IMR-90 (cell line): ENCODE measurements at regions not wholly inside any gene's neighbourhood (a gene's known extent, or its start where the extent isn't known, plus 50 kb on each side); places are given as distances from the start of the nearest gene placed in this dataset.

ENCODE experiments used
- ATAC-seq: fragments of 200-7000 bp; cut with Tn5 transposase; 2 replicates; pipeline ENCODE4 v1.9.1; 2020; ENCODE audit warnings: low read depth, mild to moderate bottlenecking, moderate library complexity
- BruUV-seq: library from RNA; stranded (reverse); fragments of 400-500 nt; replicated peaks from 2 replicates; lab custom pipeline; 2021; lab: Mats Ljungman, UMichigan
- CTCF ChIA-PET: fragments of 300-600 bp; formaldehyde crosslinking; extraction: SDS; loops from one replicate; lab custom pipeline; 2021; ENCODE audit warnings: antibody characterized with exemption; lab: Yijun Ruan, JAX
- POLR2A ChIA-PET: fragments of 300-600 bp; sonication (Branson Sonifier 250); formaldehyde crosslinking; loops from one replicate; lab custom pipeline; 2022; ENCODE audit warnings: antibody characterized with exemption; ENCODE audit not compliant: unreplicated experiment; lab: Charles Lee
- DNase-seq: peaks from one replicate; pipeline ENCODE4 v3.0.0; 2013
- H2AFZ ChIP-seq: replicated peaks from 2 replicates; pipeline ENCODE3; 2013; ENCODE audit warnings: low read length, mild to moderate bottlenecking; ENCODE audit not compliant: poor library complexity
- H2AK5ac ChIP-seq: 2 replicates; pipeline ENCODE4 v1.6.1; 2013; ENCODE audit warnings: low read depth, low read length, inconsistent platforms
- H2AK9ac ChIP-seq: replicated peaks from 2 replicates; pipeline ENCODE3; 2013; ENCODE audit warnings: mild to moderate bottlenecking, low read depth, low read length, moderate library complexity; ENCODE audit not compliant: poor library complexity
- H2BK120ac ChIP-seq: 2 replicates; pipeline ENCODE4 v1.6.1; 2013; ENCODE audit warnings: low read depth, low read length, inconsistent platforms
- H2BK15ac ChIP-seq: 3 replicates; pipeline ENCODE4 v1.6.1; 2013; ENCODE audit warnings: low read depth, low read length, inconsistent platforms
- H2BK20ac ChIP-seq: 2 replicates; pipeline ENCODE4 v1.6.1; 2013; ENCODE audit warnings: low read depth, mild to moderate bottlenecking, inconsistent platforms, low read length, moderate library complexity
- H2BK5ac ChIP-seq: 2 replicates; pipeline ENCODE4 v1.6.1; 2013; ENCODE audit warnings: mild to moderate bottlenecking, low read depth, low read length, inconsistent platforms; ENCODE audit not compliant: poor library complexity, severe bottlenecking
- H3K14ac ChIP-seq: replicated peaks from 2 replicates; pipeline ENCODE4 v1.6.1; 2013; ENCODE audit warnings: low read depth, low read length, inconsistent platforms
- H3K18ac ChIP-seq: 2 replicates; pipeline ENCODE4 v1.6.1; 2013; ENCODE audit warnings: low read depth, low read length, control low read depth
- H3K23ac ChIP-seq: 2 replicates; pipeline ENCODE4 v1.6.1; 2013; ENCODE audit warnings: low read depth, low read length, inconsistent platforms
- H3K27ac ChIP-seq: 2 replicates; pipeline ENCODE4 v1.5.1; 2013; ENCODE audit warnings: mild to moderate bottlenecking, control low read depth, low read length; ENCODE audit not compliant: insufficient read depth
- H3K27me3 ChIP-seq: 2 replicates; pipeline ENCODE4 v1.6.1; 2013; ENCODE audit warnings: low read length; ENCODE audit not compliant: control insufficient read depth, insufficient read depth
- H3K36me3 ChIP-seq: 2 replicates; pipeline ENCODE4 v1.6.1; 2013; ENCODE audit warnings: low read length, mixed read lengths; ENCODE audit not compliant: control insufficient read depth, insufficient read depth
- H3K4ac ChIP-seq: 2 replicates; pipeline ENCODE4 v1.6.1; 2013; ENCODE audit warnings: low read depth, low read length, inconsistent platforms
- H3K4me1 ChIP-seq: 2 replicates; pipeline ENCODE4 v1.6.1; 2013; ENCODE audit warnings: low read length, mixed read lengths; ENCODE audit not compliant: control insufficient read depth, insufficient read depth
- H3K4me2 ChIP-seq: 2 replicates; pipeline ENCODE4 v1.6.1; 2013; ENCODE audit warnings: low read depth, mild to moderate bottlenecking, control low read depth, low read length, moderate library complexity
- H3K4me3 ChIP-seq: 2 replicates; pipeline ENCODE4 v1.5.1; 2013; ENCODE audit warnings: low read depth, mild to moderate bottlenecking, control low read depth, low read length, moderate library complexity; ENCODE audit not compliant: insufficient read depth
- H3K56ac ChIP-seq: 2 replicates; pipeline ENCODE4 v1.6.1; 2013; ENCODE audit warnings: low read length, inconsistent platforms; ENCODE audit not compliant: insufficient read depth; ENCODE audit errors: extremely low read depth
- H3K79me1 ChIP-seq, 2 experiments: 2 replicates each; pipeline ENCODE4 v1.6.1; 2013; ENCODE audit warnings: low read length in 2 of 2, inconsistent platforms in 1 of 2, low read depth in 1 of 2
- H3K9ac ChIP-seq: 2 replicates; pipeline ENCODE4 v1.6.1; 2013; ENCODE audit warnings: low read depth, low read length, control low read depth
- H3K9me1 ChIP-seq: 2 replicates; pipeline ENCODE4 v1.6.1; 2013; ENCODE audit warnings: low read length, inconsistent platforms; ENCODE audit not compliant: insufficient read depth
- H3K9me3 ChIP-seq: 2 replicates; pipeline ENCODE4 v1.6.1; 2013; ENCODE audit warnings: low read length; ENCODE audit not compliant: control insufficient read depth, insufficient read depth
- H4K20me1 ChIP-seq: 2 replicates; pipeline ENCODE4 v1.6.1; 2013; ENCODE audit warnings: low read length, inconsistent platforms; ENCODE audit not compliant: insufficient read depth
- H4K5ac ChIP-seq: 2 replicates; pipeline ENCODE4 v1.6.1; 2013; ENCODE audit warnings: mild to moderate bottlenecking, low read depth, low read length, control low read depth
- H4K8ac ChIP-seq, 2 experiments: 2 replicates each; pipeline ENCODE4 v1.6.1; 2013; ENCODE audit warnings: low read depth in 2 of 2, low read length in 2 of 2, control low read depth in 1 of 2, inconsistent platforms in 1 of 2
- H4K91ac ChIP-seq: 2 replicates; pipeline ENCODE4 v1.6.1; 2013; ENCODE audit warnings: low read depth, low read length, inconsistent platforms; ENCODE audit not compliant: insufficient read depth
- MAZ ChIP-seq: IDR thresholded peaks from 2 replicates; pipeline ENCODE4 v1.6.1; 2012; ENCODE audit warnings: low read depth, mild to moderate bottlenecking, low read length, improper control_type of control experiment, moderate library complexity, borderline replicate concordance
- NFE2L2 ChIP-seq: fragments of 150-350 bp; IDR thresholded peaks from 2 replicates; pipeline ENCODE4 v1.6.1; 2016; ENCODE audit warnings: low read depth, mild to moderate bottlenecking, low read length
- POLR2A ChIP-seq: IDR thresholded peaks from 2 replicates; pipeline ENCODE4 v1.6.1; 2012; ENCODE audit warnings: mild to moderate bottlenecking, low read depth, low read length
- RFX5 ChIP-seq: IDR thresholded peaks from 2 replicates; pipeline ENCODE4 v1.8.0; 2012; ENCODE audit warnings: low read depth, mild to moderate bottlenecking, low read length, moderate library complexity
- WGBS, 2 experiments: methylation state at CpG; one replicate each; pipeline versions ENCODE4 v1.1.5 to v1.1.7; 2013; ENCODE audit warnings: missing lambda C conversion rate in 2 of 2; ENCODE audit not compliant: insufficient read length in 1 of 2; ENCODE audit errors: extremely low coverage in 2 of 2; 5-methylcytosine and 5-hydroxymethylcytosine counted together
- dilution Hi-C: fragments of 300-500 bp; cut with HindIII; formaldehyde crosslinking; loops from one replicate; pipeline ENCODE4 v1.14.3; 2018; ENCODE audit warnings: low sequenced_read_pairs; ENCODE audit not compliant: unreplicated experiment
- in situ Hi-C: fragments of 300-500 bp; cut with MboI; formaldehyde crosslinking; loops from 3 replicates; pipeline ENCODE4 v1.14.3; 2019; ENCODE audit warnings: low sequenced_read_pairs, inconsistent platforms, mixed read lengths
- intact Hi-C: fragments of 100-400 bp; cut with micrococcal nuclease; formaldehyde crosslinking; loops from 2 replicates; pipeline ENCODE4 v1.10.0; 2022
- TF ChIP-seq, protein P1 (sequence below): fragments of 150-350 bp; IDR thresholded peaks from 2 replicates; pipeline ENCODE4 v1.6.1; 2017; ENCODE audit warnings: mild to moderate bottlenecking, antibody characterized with exemption, low read length, low read depth
- TF ChIP-seq, protein P2 (sequence below): fragments of 150-350 bp; IDR thresholded peaks from 2 replicates; pipeline ENCODE4 v1.6.1; 2016; ENCODE audit warnings: low read depth, mild to moderate bottlenecking, low read length, moderate library complexity, borderline replicate concordance

DNA sequence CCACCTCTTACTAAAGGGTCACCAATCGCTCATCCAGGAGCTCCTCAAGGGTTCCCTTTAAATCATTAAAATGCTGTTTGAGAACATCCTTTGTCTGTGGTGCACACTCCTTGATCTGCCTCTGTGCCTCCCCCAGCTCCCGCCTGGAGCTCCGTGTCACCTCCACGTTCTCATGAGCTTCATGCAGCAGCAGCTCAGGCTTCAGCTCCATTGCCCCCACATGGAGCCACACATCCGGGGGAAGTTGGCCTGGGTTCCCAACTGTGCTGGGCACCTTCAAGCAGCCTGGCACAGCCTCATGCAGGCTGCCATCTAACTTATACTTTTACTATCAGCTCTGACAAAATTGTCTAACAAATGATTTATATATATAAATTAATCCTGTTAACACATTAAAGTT is 585.8 kb upstream of the FAM174A start:
- dilution Hi-C loops (no loop called here), in situ Hi-C loops (no loop called here), intact Hi-C loops (no loop called here)
- no peak overlapping the region for H3K27ac ChIP-seq
- CTCF ChIA-PET = no interaction called here
- no peak for DNase-seq
- BruUV-seq = no TSS peak
- WGBS, 2 experiments = 33% methylated on average over 1 of the region's 5 CpGs; no CpG with 5 or more reads in 1 of the 2 experiments
- H2AK5ac ChIP-seq = no peak overlapping the region
- peaks cover 16% of the 10 kb centered on the region for H3K9me3 ChIP-seq
- no peak overlapping the region for H2BK120ac ChIP-seq
- no peaks in the 10 kb centered on the region for H3K9me1 ChIP-seq
- H4K91ac ChIP-seq = no peak overlapping the region
- no peaks in the 10 kb centered on the region for H4K20me1 ChIP-seq
- H3K4me1 ChIP-seq = no peaks in the 10 kb centered on the region
- no peak overlapping the region for H3K4me3 ChIP-seq
- no peak overlapping the region for H2BK20ac ChIP-seq
- no peak overlapping the region for H3K18ac ChIP-seq
- no peak overlapping the region for H3K14ac ChIP-seq
- H4K5ac ChIP-seq = no peak overlapping the region
- no peak overlapping the region for H3K4me2 ChIP-seq
- H3K23ac ChIP-seq = no peak overlapping the region
- ATAC-seq = no peak
- no peaks in the 10 kb centered on the region for H3K27me3 ChIP-seq
- no peaks in the 10 kb centered on the region for H3K36me3 ChIP-seq
- H3K79me1 ChIP-seq = no peaks in the 10 kb centered on the region
- no peak overlapping the region for H4K8ac ChIP-seq
- H2BK15ac ChIP-seq = no peak overlapping the region
- no peak overlapping the region for H2AFZ ChIP-seq
- H3K9ac ChIP-seq = no peak overlapping the region
- POLR2A ChIA-PET = no interaction called here
- TF ChIP-seq MAZ = no peak
- TF ChIP-seq, protein P1, sequence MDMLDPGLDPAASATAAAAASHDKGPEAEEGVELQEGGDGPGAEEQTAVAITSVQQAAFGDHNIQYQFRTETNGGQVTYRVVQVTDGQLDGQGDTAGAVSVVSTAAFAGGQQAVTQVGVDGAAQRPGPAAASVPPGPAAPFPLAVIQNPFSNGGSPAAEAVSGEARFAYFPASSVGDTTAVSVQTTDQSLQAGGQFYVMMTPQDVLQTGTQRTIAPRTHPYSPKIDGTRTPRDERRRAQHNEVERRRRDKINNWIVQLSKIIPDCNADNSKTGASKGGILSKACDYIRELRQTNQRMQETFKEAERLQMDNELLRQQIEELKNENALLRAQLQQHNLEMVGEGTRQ = no peak
- TF ChIP-seq RFX5 = no peak
- TF ChIP-seq, protein P2, sequence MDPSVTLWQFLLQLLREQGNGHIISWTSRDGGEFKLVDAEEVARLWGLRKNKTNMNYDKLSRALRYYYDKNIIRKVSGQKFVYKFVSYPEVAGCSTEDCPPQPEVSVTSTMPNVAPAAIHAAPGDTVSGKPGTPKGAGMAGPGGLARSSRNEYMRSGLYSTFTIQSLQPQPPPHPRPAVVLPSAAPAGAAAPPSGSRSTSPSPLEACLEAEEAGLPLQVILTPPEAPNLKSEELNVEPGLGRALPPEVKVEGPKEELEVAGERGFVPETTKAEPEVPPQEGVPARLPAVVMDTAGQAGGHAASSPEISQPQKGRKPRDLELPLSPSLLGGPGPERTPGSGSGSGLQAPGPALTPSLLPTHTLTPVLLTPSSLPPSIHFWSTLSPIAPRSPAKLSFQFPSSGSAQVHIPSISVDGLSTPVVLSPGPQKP = no peak
- no peak for TF ChIP-seq NFE2L2
- TF ChIP-seq POLR2A = no peak
- H2AK9ac ChIP-seq = no peak overlapping the region
- no peak overlapping the region for H3K4ac ChIP-seq
- no peak overlapping the region for H3K56ac ChIP-seq
- no peak overlapping the region for H2BK5ac ChIP-seq
